Neural cell (in vitro differentiated cells): ENCODE measurements at regions not wholly inside any gene's neighbourhood (a gene's known extent, or its start where the extent isn't known, plus 50 kb on each side); places are given as distances from the start of the nearest gene placed in this dataset.

ENCODE experiments used
- H2AFZ ChIP-seq: fragments of 200-600, 300-800 bp; sonication (generic), shearing (Covaris generic); 2 replicates; pipeline ENCODE4 v1.6.0; 2014; ENCODE audit warnings: low read depth, mild to moderate bottlenecking, antibody characterized with exemption, low read length, moderate library complexity
- H3F3A ChIP-seq: fragments of 200-600 bp; shearing (Covaris generic); 2 replicates; pipeline ENCODE4 v1.6.1; 2016; ENCODE audit warnings: mild to moderate bottlenecking, moderate library complexity, mixed read lengths, antibody characterized with exemption, low read length; ENCODE audit not compliant: insufficient read depth, poor library complexity, severe bottlenecking
- H3K27ac ChIP-seq: fragments of 200-600, 300-800 bp; sonication (generic), shearing (Covaris generic); 2 replicates; pipeline ENCODE4 v1.5.1; 2014; ENCODE audit warnings: mild to moderate bottlenecking, low read length, moderate library complexity
- H3K27me3 ChIP-seq: fragments of 300-800, 200-600 bp; sonication (generic), shearing (Covaris generic); 2 replicates; pipeline ENCODE4 v1.6.0; 2014; ENCODE audit warnings: mild to moderate bottlenecking, low read depth, low read length, moderate library complexity; ENCODE audit not compliant: insufficient read depth
- H3K36me3 ChIP-seq: fragments of 300-800, 200-600 bp; sonication (generic), shearing (Covaris generic); 2 replicates; pipeline ENCODE4 v1.5.1; 2014; ENCODE audit warnings: mild to moderate bottlenecking, antibody characterized with exemption, low read length, moderate library complexity; ENCODE audit not compliant: insufficient read depth
- H3K4me2 ChIP-seq: fragments of 300-800, 200-600 bp; sonication (generic), shearing (Covaris generic); 2 replicates; pipeline ENCODE4 v1.6.0; 2014; ENCODE audit warnings: mild to moderate bottlenecking, low read length
- H3K4me3 ChIP-seq: fragments of 300-800, 200-600 bp; sonication (generic), shearing (Covaris generic); 2 replicates; pipeline ENCODE4 v1.5.1; 2014; ENCODE audit warnings: mild to moderate bottlenecking, low read length, moderate library complexity
- H3K79me2 ChIP-seq: fragments of 200-600 bp; shearing (Covaris generic); replicated peaks from 2 replicates; pipeline ENCODE4 v1.6.0; 2014; ENCODE audit warnings: mild to moderate bottlenecking, low read length, moderate library complexity; ENCODE audit not compliant: insufficient read depth
- H3K9ac ChIP-seq: fragments of 300-800, 200-600 bp; sonication (generic), shearing (Covaris generic); 2 replicates; pipeline ENCODE4 v1.6.1; 2016; ENCODE audit warnings: mild to moderate bottlenecking, low read length, mixed read lengths
- H3K9me2 ChIP-seq: fragments of 200-600 bp; shearing (Covaris generic); 2 replicates; pipeline ENCODE4 v1.6.1; 2016; ENCODE audit warnings: mild to moderate bottlenecking, low read length, mixed read lengths; ENCODE audit not compliant: insufficient read depth
- H3K9me3 ChIP-seq: fragments of 200-600, 300-800 bp; sonication (generic), shearing (Covaris generic); 2 replicates; pipeline ENCODE4 v1.6.1; 2016; ENCODE audit warnings: mild to moderate bottlenecking, mixed run types, low read length, moderate library complexity, mixed read lengths
- H4K20me1 ChIP-seq: fragments of 200-600 bp; shearing (Covaris generic); 2 replicates; pipeline ENCODE4 v1.6.1; 2016; ENCODE audit warnings: mild to moderate bottlenecking, mixed run types; ENCODE audit not compliant: insufficient read depth
- CTCF ChIP-seq: fragments of 450-650 bp; IDR thresholded peaks from 2 replicates; pipeline ENCODE4 v1.5.1; 2014; ENCODE audit warnings: antibody characterized with exemption, mild to moderate bottlenecking, moderate library complexity; ENCODE audit not compliant: poor library complexity, severe bottlenecking
- EP300 ChIP-seq: fragments of 450-650 bp; conservative IDR thresholded peaks from 2 replicates; pipeline ENCODE4 v1.6.1; 2014; ENCODE audit warnings: antibody characterized with exemption, mild to moderate bottlenecking, moderate library complexity; ENCODE audit not compliant: poor library complexity, severe bottlenecking
- EZH2 ChIP-seq: fragments of 200-600, 300-800 bp; shearing (Covaris generic), sonication (generic); IDR thresholded peaks from 2 replicates; pipeline ENCODE4 v1.6.1; 2014; ENCODE audit warnings: antibody characterized with exemption, low read length, borderline replicate concordance, mild to moderate bottlenecking; ENCODE audit not compliant: insufficient read depth, poor library complexity, severe bottlenecking
- MXI1 ChIP-seq: fragments of 450-650 bp; conservative IDR thresholded peaks from 2 replicates; pipeline ENCODE4 v1.6.1; 2014; ENCODE audit warnings: antibody characterized with exemption, mild to moderate bottlenecking; ENCODE audit not compliant: poor library complexity, severe bottlenecking
- POLR2AphosphoS5 ChIP-seq: IDR thresholded peaks from 2 replicates; pipeline ENCODE4 v1.6.1; 2012
- RAD21 ChIP-seq: fragments of 450-650 bp; conservative IDR thresholded peaks from 2 replicates; pipeline ENCODE4 v1.6.1; 2014; ENCODE audit warnings: antibody characterized with exemption, mild to moderate bottlenecking, moderate library complexity
- REST ChIP-seq: IDR thresholded peaks from 2 replicates; pipeline ENCODE4 v1.6.1; 2012; ENCODE audit warnings: borderline replicate concordance
- SMC3 ChIP-seq: fragments of 450-650 bp; conservative IDR thresholded peaks from 2 replicates; pipeline ENCODE4 v1.6.1; 2014; ENCODE audit warnings: antibody characterized with exemption, mild to moderate bottlenecking, moderate library complexity; ENCODE audit not compliant: poor library complexity
- TAF1 ChIP-seq: IDR thresholded peaks from 2 replicates; pipeline ENCODE4 v1.6.1; 2012; ENCODE audit warnings: low read depth

GRCh38 chr10:29951441-29951931, 107.9 kb downstream of the JCAD start:
- Histone ChIP-seq H3K9me2 (no peaks in the 10 kb centered on the region), H3K27ac (no peak overlapping the region), H3F3A (no peaks in the 10 kb centered on the region), H3K27me3 (no peaks in the 10 kb centered on the region), H3K9ac (no peak overlapping the region), H2AFZ (no peak overlapping the region), H3K9me3 (no peaks in the 10 kb centered on the region), H3K4me3 (no peak overlapping the region), H3K36me3 (no peaks in the 10 kb centered on the region), H3K4me2 (no peak overlapping the region), H4K20me1 (no peaks in the 10 kb centered on the region), H3K79me2 (no peaks in the 10 kb centered on the region)
- no peak for TF ChIP-seq EZH2
- TF ChIP-seq SMC3 = no peak
- TF ChIP-seq CTCF = no peak
- TF ChIP-seq EP300 = no peak
- TF ChIP-seq POLR2AphosphoS5 = no peak
- TF ChIP-seq MXI1 = no peak
- no peak for TF ChIP-seq TAF1
- TF ChIP-seq RAD21 = no peak
- TF ChIP-seq REST = no peak

DNA sequence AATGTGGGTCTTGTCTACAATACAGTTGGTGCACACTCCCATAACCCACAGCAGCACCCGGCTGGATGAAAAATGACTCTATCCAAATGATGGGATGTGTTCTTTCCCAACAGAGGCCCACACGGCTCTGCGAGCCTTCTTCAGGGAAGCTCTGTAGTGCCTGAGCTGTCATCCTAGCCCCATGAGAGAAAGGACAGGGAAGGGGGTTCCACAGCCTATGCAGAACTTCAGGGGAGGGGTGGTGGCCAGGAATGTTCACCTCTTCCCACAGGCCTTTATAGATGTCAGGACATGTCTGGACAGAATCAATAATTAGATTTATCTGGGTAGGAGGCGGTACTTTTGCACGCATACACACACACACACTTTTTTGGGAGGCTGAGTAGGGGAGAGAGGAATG, 109.0 kb downstream of the JCAD start:
- Histone ChIP-seq H3K36me3 (no peaks in the 10 kb centered on the region), H3K4me3 (no peak overlapping the region), H3K9me3 (no peaks in the 10 kb centered on the region), H3K79me2 (no peaks in the 10 kb centered on the region), H3K4me2 (no peak overlapping the region), H3K9me2 (no peaks in the 10 kb centered on the region), H3K27ac (no peak overlapping the region), H3F3A (no peaks in the 10 kb centered on the region), H4K20me1 (no peaks in the 10 kb centered on the region), H3K27me3 (no peaks in the 10 kb centered on the region), H3K9ac (no peak overlapping the region), H2AFZ (no peak overlapping the region)
- TF ChIP-seq MXI1 (no peak), SMC3 (no peak), CTCF (no peak), RAD21 (no peak), EZH2 (no peak), EP300 (no peak)
